ENCODE measurements at regions not wholly inside any gene's neighbourhood (a gene's known extent, or its start where the extent isn't known, plus 50 kb on each side); places are given as distances from the start of the nearest gene placed in this dataset.

GRCh38 chr12:42912367-42912766, 322.8 kb upstream of the PRICKLE1 start:
- no peak for TF ChIP-seq CTCF (optimal IDR thresholded peaks at IDR 0.05 in 1 of 3, IDR thresholded peaks at IDR 0.05 in 1 of 3, conservative IDR thresholded peaks at IDR 0.05 in 1 of 3; ENCODE audit: extremely low read depth in 1 of 3, insufficient read depth in 2 of 3, low read length in 3 of 3)
- no peak for TF ChIP-seq EZH2 (IDR thresholded peaks at IDR 0.05; ENCODE audit: low read length)

Measured in keratinocyte (primary cell).